Upper lobe of left lung (tissue), 4 donors: ENCODE measurements at regions not wholly inside any gene's neighbourhood (a gene's known extent, or its start where the extent isn't known, plus 50 kb on each side); places are given as distances from the start of the nearest gene placed in this dataset.

Experiments
- EP300 ChIP-seq, 4 donors: sonication (generic); formaldehyde crosslinking; IDR thresholded peaks; one replicate each; pipeline ENCODE4 v1.5.1; 2017; ENCODE audit warnings: antibody characterized with exemption in 4 of 4, control low read depth in 2 of 4
- POLR2A ChIP-seq, 4 donors: fragments of 450-650 bp; IDR thresholded peaks; one replicate each; pipeline ENCODE4 v1.5.1; 2016 to 2017; ENCODE audit warnings: antibody characterized with exemption in 4 of 4, mild to moderate bottlenecking in 2 of 4

DNA sequence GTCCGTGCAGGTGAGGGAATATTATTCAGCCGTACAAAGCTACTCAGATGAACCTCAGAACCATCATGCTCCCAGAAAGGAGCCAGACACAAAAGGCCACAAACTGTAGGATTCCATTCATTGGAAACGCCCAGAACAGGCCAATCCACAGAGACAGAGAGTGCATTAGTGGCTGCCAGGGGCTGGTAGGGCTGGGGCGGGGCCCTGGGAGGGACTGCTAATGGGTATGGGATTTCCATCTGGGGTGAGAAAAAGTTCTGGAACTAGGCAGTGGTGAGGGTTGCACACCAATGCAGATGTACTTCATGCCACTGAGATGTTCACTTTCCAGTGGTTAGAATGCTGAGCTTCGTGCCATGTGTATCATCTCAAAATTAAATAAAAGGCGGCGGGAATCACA, 101.1 kb downstream of the RFLNA start:
- no peak for TF ChIP-seq POLR2A (IDR thresholded peaks at IDR 0.05)
- no peak for TF ChIP-seq EP300 (IDR thresholded peaks at IDR 0.05)
